ENCODE measurements at regions not wholly inside any gene's neighbourhood (a gene's known extent, or its start where the extent isn't known, plus 50 kb on each side); places are given as distances from the start of the nearest gene placed in this dataset.

GRCh38 chr10:2962194-2962593 lies 105.2 kb upstream of the PFKP start:
- Histone ChIP-seq H4K20me1 (ENCODE audit: low read depth, low read length) (no peaks in the 10 kb centered on the region), H3K4me2 (ENCODE audit: low read depth, low read length, poor library complexity, severe bottlenecking) (no peak overlapping the region), H3K4me3 (ENCODE audit: insufficient read depth, low read length, poor library complexity, severe bottlenecking) (no peak overlapping the region), H2AFZ (ENCODE audit: low read depth, low read length, severe bottlenecking) (no peak overlapping the region), H3K79me2 (ENCODE audit: insufficient read depth, low read length) (no peaks in the 10 kb centered on the region), H3K36me3 (ENCODE audit: low read length) (no peaks in the 10 kb centered on the region), H3K9me2 (replicated peaks; ENCODE audit: insufficient read depth, low read length) (no peaks in the 10 kb centered on the region), H3F3A (ENCODE audit: insufficient read depth) (no peaks in the 10 kb centered on the region), H3K27me3 (ENCODE audit: low read length) (no peaks in the 10 kb centered on the region), H3K9ac (ENCODE audit: low read length) (no peak overlapping the region), H3K27ac (ENCODE audit: low read depth, low read length) (no peak overlapping the region), H3K9me3 (ENCODE audit: insufficient read depth, low read length) (no peaks in the 10 kb centered on the region)
- TF ChIP-seq CTCF (IDR thresholded peaks at IDR 0.05; ENCODE audit: insufficient read depth, low read length, poor library complexity, severe bottlenecking) (no peak), EZH2phosphoT487 (conservative IDR thresholded peaks at IDR 0.05; ENCODE audit: low read length) (no peak)

GRCh38 chr10:2958659-2959058 lies 108.7 kb upstream of the PFKP start:
- H3K4me3 ChIP-seq (ENCODE audit: insufficient read depth, low read length, poor library complexity, severe bottlenecking), result no peak overlapping the region
- no peaks in the 10 kb centered on the region for H3K36me3 ChIP-seq (ENCODE audit: low read length)
- no peaks in the 10 kb centered on the region for H3K27me3 ChIP-seq (ENCODE audit: low read length)
- no peak for TF ChIP-seq CTCF (IDR thresholded peaks at IDR 0.05; ENCODE audit: insufficient read depth, low read length, poor library complexity, severe bottlenecking)
- no peak for TF ChIP-seq EZH2phosphoT487 (conservative IDR thresholded peaks at IDR 0.05; ENCODE audit: low read length)
- H3K4me2 ChIP-seq (ENCODE audit: low read depth, low read length, poor library complexity, severe bottlenecking), result no peak overlapping the region
- no peak overlapping the region for H3K9ac ChIP-seq (ENCODE audit: low read length)
- H2AFZ ChIP-seq (ENCODE audit: low read depth, low read length, severe bottlenecking), result no peak overlapping the region
- no peaks in the 10 kb centered on the region for H3K9me2 ChIP-seq (replicated peaks; ENCODE audit: insufficient read depth, low read length)
- no peaks in the 10 kb centered on the region for H3F3A ChIP-seq (ENCODE audit: insufficient read depth)
- H3K9me3 ChIP-seq (ENCODE audit: insufficient read depth, low read length), result no peaks in the 10 kb centered on the region
- no peaks in the 10 kb centered on the region for H4K20me1 ChIP-seq (ENCODE audit: low read depth, low read length)
- H3K27ac ChIP-seq (ENCODE audit: low read depth, low read length), result no peak overlapping the region
- H3K79me2 ChIP-seq (ENCODE audit: insufficient read depth, low read length), result no peaks in the 10 kb centered on the region

- Histone ChIP-seq H3K9me2 (replicated peaks; ENCODE audit: insufficient read depth, low read length) (no peaks in the 10 kb centered on the region), H4K20me1 (ENCODE audit: low read depth, low read length) (no peaks in the 10 kb centered on the region), H3K4me3 (ENCODE audit: insufficient read depth, low read length, poor library complexity, severe bottlenecking) (no peak overlapping the region), H3K36me3 (ENCODE audit: low read length) (no peaks in the 10 kb centered on the region), H3K27ac (ENCODE audit: low read depth, low read length) (no peak overlapping the region), H2AFZ (ENCODE audit: low read depth, low read length, severe bottlenecking) (no peak overlapping the region), H3K9me3 (ENCODE audit: insufficient read depth, low read length) (no peaks in the 10 kb centered on the region), H3K27me3 (ENCODE audit: low read length) (no peaks in the 10 kb centered on the region), H3K79me2 (ENCODE audit: insufficient read depth, low read length) (no peaks in the 10 kb centered on the region), H3F3A (ENCODE audit: insufficient read depth) (no peaks in the 10 kb centered on the region), H3K4me2 (ENCODE audit: low read depth, low read length, poor library complexity, severe bottlenecking) (no peak overlapping the region), H3K9ac (ENCODE audit: low read length) (no peak overlapping the region)
- TF ChIP-seq EZH2phosphoT487 (conservative IDR thresholded peaks at IDR 0.05; ENCODE audit: low read length) (no peak), CTCF (IDR thresholded peaks at IDR 0.05; ENCODE audit: insufficient read depth, low read length, poor library complexity, severe bottlenecking) (no peak)
Observed at GRCh38 chr10:2957785-2958184, 109.6 kb upstream of the PFKP start.

GRCh38 chr10:2955064-2955463 lies 112.3 kb upstream of the PFKP start:
- Histone ChIP-seq H3K4me2 (ENCODE audit: low read depth, low read length, poor library complexity, severe bottlenecking) (no peak overlapping the region), H3K9me2 (replicated peaks; ENCODE audit: insufficient read depth, low read length) (no peaks in the 10 kb centered on the region), H3F3A (ENCODE audit: insufficient read depth) (no peaks in the 10 kb centered on the region), H3K27me3 (ENCODE audit: low read length) (no peaks in the 10 kb centered on the region), H3K4me3 (ENCODE audit: insufficient read depth, low read length, poor library complexity, severe bottlenecking) (no peak overlapping the region), H4K20me1 (ENCODE audit: low read depth, low read length) (no peaks in the 10 kb centered on the region), H3K9ac (ENCODE audit: low read length) (no peak overlapping the region), H3K9me3 (ENCODE audit: insufficient read depth, low read length) (no peaks in the 10 kb centered on the region), H3K27ac (ENCODE audit: low read depth, low read length) (no peak overlapping the region), H3K36me3 (ENCODE audit: low read length) (no peaks in the 10 kb centered on the region), H3K79me2 (ENCODE audit: insufficient read depth, low read length) (no peaks in the 10 kb centered on the region), H2AFZ (ENCODE audit: low read depth, low read length, severe bottlenecking) (no peak overlapping the region)
- TF ChIP-seq EZH2phosphoT487 (conservative IDR thresholded peaks at IDR 0.05; ENCODE audit: low read length), result no peak
- TF ChIP-seq CTCF (IDR thresholded peaks at IDR 0.05; ENCODE audit: insufficient read depth, low read length, poor library complexity, severe bottlenecking), result no peak

Data from SU-DHL-6 (cell line).